Fibroblast of pulmonary artery (primary cell): ENCODE measurements at regions not wholly inside any gene's neighbourhood (a gene's known extent, or its start where the extent isn't known, plus 50 kb on each side); places are given as distances from the start of the nearest gene placed in this dataset.

Experiments
- DNase-seq: peaks from one replicate; pipeline ENCODE4 v3.0.0-alpha.2; 2010; ENCODE audit warnings: low read depth
- H3K4me3 ChIP-seq: replicated peaks from 2 replicates; pipeline ENCODE4 v1.5.1; 2011; ENCODE audit warnings: low read depth, mild to moderate bottlenecking, control low read depth, low read length, moderate library complexity
- CTCF ChIP-seq: IDR thresholded peaks from 2 replicates; pipeline ENCODE4 v1.5.1; 2011; ENCODE audit warnings: mild to moderate bottlenecking, control low read depth, low read length, inconsistent platforms; ENCODE audit errors: missing control alignments

GRCh38 chr19:28939236-28939635 is 273.7 kb downstream of the UQCRFS1 start:
- no peak for DNase-seq
- TF ChIP-seq CTCF, result no peak
- no peak overlapping the region for H3K4me3 ChIP-seq

- no peak for DNase-seq
- no peak overlapping the region for H3K4me3 ChIP-seq
- no peak for TF ChIP-seq CTCF
Observed at GRCh38 chr19:28936001-28936400, 276.9 kb downstream of the UQCRFS1 start.

GRCh38 chr19:28934631-28935030 is 278.3 kb downstream of the UQCRFS1 start:
- no peak for DNase-seq
- no peak overlapping the region for H3K4me3 ChIP-seq
- no peak for TF ChIP-seq CTCF

GRCh38 chr19:28933039-28933438 is 279.9 kb downstream of the UQCRFS1 start:
- TF ChIP-seq CTCF, result no peak
- no peak overlapping the region for H3K4me3 ChIP-seq
- DNase-seq, result no peak

- no peak for TF ChIP-seq CTCF
- no peak for DNase-seq
Observed at GRCh38 chr19:28932446-28932845, 280.5 kb downstream of the UQCRFS1 start.

GRCh38 chr19:28929006-28929405 is 283.9 kb downstream of the UQCRFS1 start:
- TF ChIP-seq CTCF, result no peak

More at GRCh38 chr19:28932446-28932845, 280.5 kb downstream of the UQCRFS1 start:
- H3K4me3 ChIP-seq, result no peak overlapping the region

GRCh38 chr19:28927456-28927855 is 285.5 kb downstream of the UQCRFS1 start:
- H3K4me3 ChIP-seq, result no peak overlapping the region
- TF ChIP-seq CTCF, result no peak
- no peak for DNase-seq

More at GRCh38 chr19:28929006-28929405, 283.9 kb downstream of the UQCRFS1 start:
- no peak for DNase-seq
- no peak overlapping the region for H3K4me3 ChIP-seq
